Body of pancreas (tissue), 4 donors: ENCODE measurements at regions not wholly inside any gene's neighbourhood (a gene's known extent, or its start where the extent isn't known, plus 50 kb on each side); places are given as distances from the start of the nearest gene placed in this dataset.

Source experiments
- ATAC-seq: fragments of 150-250 bp; one replicate; pipeline ENCODE4 v1.9.1; 2016
- DNase-seq, 4 donors: peaks; one replicate each; pipeline ENCODE4 v3.0.0-alpha.2; 2019
- H3K27ac ChIP-seq, 4 donors: fragments of 200-600 bp; sonication (generic); 1 replicate in 3 of 4; 2 replicates in 1 of 4; pipeline versions ENCODE4 v1.5.1 to v1.6.1; 2016 to 2019; ENCODE audit warnings: mild to moderate bottlenecking in 1 of 4, mixed read lengths in 1 of 4, moderate library complexity in 1 of 4
- H3K27me3 ChIP-seq, 2 donors: fragments of 200-600 bp; sonication (generic); one replicate each; pipeline ENCODE4 v1.6.0; 2016; ENCODE audit warnings: mild to moderate bottlenecking in 1 of 2
- H3K36me3 ChIP-seq, 2 donors: fragments of 200-600 bp; sonication (generic); replicated peaks in 1 of 2; 2 replicates each; pipeline ENCODE4 v1.5.1; 2016; ENCODE audit warnings: low read depth in 2 of 2; ENCODE audit not compliant: insufficient read depth in 1 of 2
- H3K4me1 ChIP-seq: fragments of 200-600 bp; sonication (generic); one replicate; pipeline ENCODE4 v1.6.0; 2016
- H3K4me3 ChIP-seq, 2 donors: fragments of 200-600 bp; sonication (generic); 1 replicate in 1 of 2; 2 replicates in 1 of 2; pipeline ENCODE4 v1.5.1; 2016 to 2019
- H3K9me3 ChIP-seq, 3 donors: fragments of 200-600 bp; sonication (generic); 1 replicate in 2 of 3; 2 replicates in 1 of 3; pipeline ENCODE4 v1.5.1; 2016
- CTCF ChIP-seq, 7 experiments: fragments of 450-650 bp in 4 of 7; fragments of 200-600 bp in 3 of 7; sonication (generic) in 3 of 7; IDR thresholded peaks; one replicate each; pipeline ENCODE4 v1.5.1; 2016 to 2019; ENCODE audit warnings: antibody characterized with exemption in 7 of 7
- POLR2A ChIP-seq, 3 donors: fragments of 450-650 bp; IDR thresholded peaks; one replicate each; pipeline ENCODE4 v1.6.1; 2016; ENCODE audit warnings: antibody characterized with exemption in 3 of 3, mild to moderate bottlenecking in 2 of 3
- WGBS, 2 donors: methylation state at CpG; one replicate each; pipeline ENCODE4 v1.1.5; 2017; 5-methylcytosine and 5-hydroxymethylcytosine counted together
- intact Hi-C: fragments of 100-400 bp; cut with DNase I; formaldehyde crosslinking; loops from one replicate; pipeline ENCODE4 v1.15.1; 2023

GRCh38 chr3:177615015-177615414 lies 417.7 kb upstream of the TBL1XR1 start:
- no peaks in the 10 kb centered on the region for H3K27me3 ChIP-seq
- no peaks in the 10 kb centered on the region for H3K9me3 ChIP-seq
- H3K36me3 ChIP-seq = no peaks in the 10 kb centered on the region
- peak; percentile 83 for ATAC-seq
- 10 to 14% methylated on average over 2 of the region's 2 CpGs for WGBS, 2 donors
- peaks cover 63% of the 10 kb centered on the region for H3K4me1 ChIP-seq
- peak; percentile 71 to 89 (median 76) for DNase-seq
- no peak for TF ChIP-seq CTCF (IDR thresholded peaks at IDR 0.05)
- no peak for TF ChIP-seq POLR2A (IDR thresholded peaks at IDR 0.05)
- intact Hi-C loops = no loop called here
- no peak overlapping the region for H3K4me3 ChIP-seq
- peak overlapping the region in 1 of 4 donors; percentile 43 for H3K27ac ChIP-seq

DNA sequence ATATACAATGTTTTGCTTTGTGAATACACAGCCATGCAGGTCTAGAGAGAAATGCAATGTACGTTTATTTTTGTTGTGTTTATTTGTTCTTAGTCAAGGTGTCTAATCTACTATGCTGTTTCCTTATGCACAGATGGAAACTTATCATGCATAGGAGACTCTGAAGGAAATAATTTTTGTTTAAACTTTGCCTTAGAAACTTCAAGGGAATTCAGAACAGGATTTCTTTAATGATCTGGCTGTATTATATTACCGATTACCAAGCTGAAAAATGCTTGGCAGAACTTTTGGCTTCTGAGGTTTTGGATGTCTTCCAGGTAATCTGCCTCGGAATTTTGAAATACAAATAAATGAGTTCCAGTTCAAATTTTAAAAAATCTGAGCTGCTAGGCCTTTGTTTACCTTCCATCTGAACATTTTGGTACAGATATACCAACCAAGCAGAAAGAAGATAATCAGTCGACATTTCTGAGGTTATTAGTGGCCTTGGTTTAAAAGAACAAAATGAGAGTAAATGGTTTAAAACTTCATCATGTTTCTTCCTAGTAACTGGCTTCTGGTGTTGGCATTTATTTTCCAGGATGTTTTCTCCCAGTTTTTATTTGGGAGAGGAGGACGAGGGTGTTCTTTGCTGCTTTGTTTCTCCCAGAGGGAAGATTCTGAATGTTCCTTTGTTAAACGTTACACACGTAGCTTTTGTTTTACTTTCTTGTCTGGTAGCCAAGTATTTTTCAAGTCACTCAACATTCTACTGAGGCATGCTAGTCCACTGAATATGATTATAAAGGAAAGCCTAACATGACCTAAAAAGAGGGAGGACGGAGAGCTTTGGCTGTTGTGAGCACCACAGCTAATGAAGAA lies 421.8 kb upstream of the TBL1XR1 start:
- Histone ChIP-seq H3K27ac (peak overlapping the region; percentile 2 to 72 (median 57)), H3K36me3 (no peaks in the 10 kb centered on the region), H3K4me3 (no peak overlapping the region), H3K4me1 (peaks cover 49% of the 10 kb centered on the region), H3K27me3 (no peaks in the 10 kb centered on the region), H3K9me3 (no peaks in the 10 kb centered on the region)
- ATAC-seq (peak; percentile 58), DNase-seq (peak in 1 of 4 donors; percentile 48)
- WGBS, 2 donors = 13 to 18% methylated on average over 8 of the region's 8 CpGs
- intact Hi-C loops = no loop called here
- TF ChIP-seq POLR2A (IDR thresholded peaks at IDR 0.05) (no peak), CTCF (IDR thresholded peaks at IDR 0.05) (no peak)

GRCh38 chr3:177620073-177620472 lies 422.8 kb upstream of the TBL1XR1 start:
- Histone ChIP-seq H3K27me3 (no peaks in the 10 kb centered on the region), H3K36me3 (no peaks in the 10 kb centered on the region), H3K4me1 (peaks cover 40% of the 10 kb centered on the region), H3K9me3 (no peaks in the 10 kb centered on the region), H3K4me3 (no peak overlapping the region), H3K27ac (peak overlapping the region in 3 of 4 donors; percentile 56 to 72 (median 58))
- intact Hi-C loops = no loop called here
- no peak for ATAC-seq
- DNase-seq = no peak
- 91 to 92% methylated on average over 9 of the region's 9 CpGs for WGBS, 2 donors
- no peak for TF ChIP-seq POLR2A (IDR thresholded peaks at IDR 0.05)
- no peak for TF ChIP-seq CTCF (IDR thresholded peaks at IDR 0.05)

DNA sequence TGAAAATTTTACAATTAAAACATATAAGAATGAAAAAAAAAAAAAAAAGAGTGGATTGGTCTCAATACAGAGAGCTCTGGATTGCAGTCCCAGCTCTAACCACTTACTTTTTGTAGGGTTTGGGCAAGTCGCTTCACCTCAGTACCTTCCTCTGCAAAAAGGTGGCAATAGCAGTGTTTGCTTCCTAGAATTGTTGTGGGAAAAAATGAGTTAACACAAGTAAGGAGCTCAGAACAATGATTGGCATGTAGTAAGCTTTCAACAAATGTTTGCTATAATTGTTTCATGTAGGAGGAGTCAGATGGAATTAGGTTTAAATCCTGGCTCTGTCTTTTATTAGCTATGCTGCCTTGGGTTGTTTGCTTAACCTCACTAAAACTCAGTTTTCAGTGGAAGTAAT lies 425.2 kb upstream of the TBL1XR1 start:
- Histone ChIP-seq H3K4me3 (no peak overlapping the region), H3K9me3 (no peaks in the 10 kb centered on the region), H3K4me1 (peaks cover 28% of the 10 kb centered on the region), H3K27ac (no peak overlapping the region), H3K27me3 (no peaks in the 10 kb centered on the region), H3K36me3 (no peaks in the 10 kb centered on the region)
- TF ChIP-seq CTCF (IDR thresholded peaks at IDR 0.05) = no peak
- ATAC-seq (no peak), DNase-seq (no peak)
- intact Hi-C loops = no loop called here
- 27 to 92% methylated on average over 1 of the region's 1 CpG for WGBS, 2 donors
